ENCODE measurements at regions not wholly inside any gene's neighbourhood (a gene's known extent, or its start where the extent isn't known, plus 50 kb on each side); places are given as distances from the start of the nearest gene placed in this dataset.

- no peak for TF ChIP-seq CTCF (conservative IDR thresholded peaks at IDR 0.05; ENCODE audit: low read depth, low read length)
- no peak for TF ChIP-seq FOS (IDR thresholded peaks at IDR 0.05; ENCODE audit: low read depth, low read length)
- no peak for TF ChIP-seq MAFK (IDR thresholded peaks at IDR 0.05; ENCODE audit: low read depth, low read length)
- TF ChIP-seq USF2 (IDR thresholded peaks at IDR 0.05; ENCODE audit: low read depth, low read length), result no peak
- no peak for TF ChIP-seq SMC3 (IDR thresholded peaks at IDR 0.05; ENCODE audit: low read depth, low read length)
- TF ChIP-seq POLR2A (IDR thresholded peaks at IDR 0.05; ENCODE audit: low read depth, low read length), result no peak
- no peak for TF ChIP-seq RFX5 (IDR thresholded peaks at IDR 0.05; ENCODE audit: low read depth, low read length)
- no peak for TF ChIP-seq MXI1 (IDR thresholded peaks at IDR 0.05; ENCODE audit: borderline replicate concordance, low read depth, low read length)
Observed at GRCh38 chr9:28934111-28934510, 1360.8 kb upstream of the C9orf72 start.
